SJCRH30 (cell line): ENCODE measurements at regions not wholly inside any gene's neighbourhood (a gene's known extent, or its start where the extent isn't known, plus 50 kb on each side); places are given as distances from the start of the nearest gene placed in this dataset.
A peak's percentile ranks its signal among the peaks of the same experiment; 100 is the strongest.
"Not testable (repeated sequence)": the region's sequence is repeated elsewhere in the genome, so short reads cannot be mapped to it uniquely, and the experiment has no call there.

ENCODE experiments used
- DNase-seq, 2 experiments: peaks; one replicate each; pipeline ENCODE4 v3.0.0-alpha.2; 2015 to 2020
- H3K27ac ChIP-seq: fragments of 250-450 bp; sonication (Bioruptor Pico); 2 replicates; pipeline ENCODE4 v1.5.1; 2020; ENCODE audit warnings: mild to moderate bottlenecking, moderate library complexity
- H3K27me3 ChIP-seq: fragments of 250-450 bp; sonication (Bioruptor Pico); 2 replicates; pipeline ENCODE4 v1.5.1; 2020; ENCODE audit warnings: mild to moderate bottlenecking, moderate library complexity
- H3K36me3 ChIP-seq: fragments of 250-450 bp; sonication (Bioruptor Pico); 2 replicates; pipeline ENCODE4 v1.5.1; 2020; ENCODE audit warnings: mild to moderate bottlenecking, moderate library complexity
- H3K4me1 ChIP-seq: fragments of 250-450 bp; sonication (Bioruptor Pico); 2 replicates; pipeline ENCODE4 v1.5.1; 2020; ENCODE audit warnings: mild to moderate bottlenecking, moderate library complexity
- H3K4me3 ChIP-seq: fragments of 250-450 bp; sonication (Bioruptor Pico); 2 replicates; pipeline ENCODE4 v1.5.1; 2020; ENCODE audit warnings: mild to moderate bottlenecking, moderate library complexity
- H3K9me3 ChIP-seq: fragments of 250-450 bp; sonication (Bioruptor Pico); replicated peaks from 2 replicates; pipeline ENCODE4 v1.5.1; 2020; ENCODE audit warnings: mild to moderate bottlenecking, moderate library complexity

GRCh38 chr2:117330641-117331040, 483.9 kb upstream of the DDX18 start:
- Histone ChIP-seq H3K9me3 (no peaks in the 10 kb centered on the region), H3K36me3 (no peaks in the 10 kb centered on the region), H3K27me3 (peaks cover 10% of the 10 kb centered on the region), H3K27ac (no peak overlapping the region), H3K4me3 (no peak overlapping the region), H3K4me1 (no peaks in the 10 kb centered on the region)
- DNase-seq = no peak

- no peaks in the 10 kb centered on the region for H3K36me3 ChIP-seq
- H3K4me3 ChIP-seq = no peak overlapping the region
- H3K27ac ChIP-seq = no peak overlapping the region
- no peaks in the 10 kb centered on the region for H3K9me3 ChIP-seq
- H3K4me1 ChIP-seq = no peaks in the 10 kb centered on the region
- no peak for DNase-seq
- no peaks in the 10 kb centered on the region for H3K27me3 ChIP-seq
Measured at GRCh38 chr2:117335967-117336366, 478.5 kb upstream of the DDX18 start.

- no peak for DNase-seq
- no peaks in the 10 kb centered on the region for H3K36me3 ChIP-seq
- no peak overlapping the region for H3K27ac ChIP-seq
- H3K4me3 ChIP-seq = no peak overlapping the region
- no peaks in the 10 kb centered on the region for H3K9me3 ChIP-seq
- no peaks in the 10 kb centered on the region for H3K27me3 ChIP-seq
- H3K4me1 ChIP-seq = no peaks in the 10 kb centered on the region
Measured at GRCh38 chr2:117336496-117336895, 478.0 kb upstream of the DDX18 start.

- DNase-seq, H3K9me3 ChIP-seq, H3K4me3 ChIP-seq, H3K27ac ChIP-seq, H3K36me3 ChIP-seq, H3K27me3 ChIP-seq, H3K4me1 ChIP-seq: not testable (repeated sequence)
Measured at GRCh38 chr2:117337981-117338380, 476.5 kb upstream of the DDX18 start.

GRCh38 chr2:117339980-117340379, 474.5 kb upstream of the DDX18 start:
- DNase-seq = no peak
- H3K27me3 ChIP-seq = no peaks in the 10 kb centered on the region
- no peaks in the 10 kb centered on the region for H3K9me3 ChIP-seq
- no peaks in the 10 kb centered on the region for H3K4me1 ChIP-seq
- H3K36me3 ChIP-seq = no peaks in the 10 kb centered on the region
- H3K4me3 ChIP-seq = no peak overlapping the region
- no peak overlapping the region for H3K27ac ChIP-seq

- no peaks in the 10 kb centered on the region for H3K27me3 ChIP-seq
- no peaks in the 10 kb centered on the region for H3K4me1 ChIP-seq
- DNase-seq = no peak
- no peak overlapping the region for H3K27ac ChIP-seq
- H3K4me3 ChIP-seq = no peak overlapping the region
- no peaks in the 10 kb centered on the region for H3K36me3 ChIP-seq
- no peaks in the 10 kb centered on the region for H3K9me3 ChIP-seq
Measured at GRCh38 chr2:117341690-117342089, 472.8 kb upstream of the DDX18 start.

- H3K4me1 ChIP-seq = no peaks in the 10 kb centered on the region
- no peak overlapping the region for H3K27ac ChIP-seq
Measured at GRCh38 chr2:117342415-117342814, 472.1 kb upstream of the DDX18 start.

GRCh38 chr2:117349687-117350086, 464.8 kb upstream of the DDX18 start:
- Histone ChIP-seq H3K27ac (no peak overlapping the region), H3K4me3 (no peak overlapping the region), H3K36me3 (no peaks in the 10 kb centered on the region), H3K9me3 (no peaks in the 10 kb centered on the region), H3K4me1 (no peaks in the 10 kb centered on the region), H3K27me3 (no peaks in the 10 kb centered on the region)
- DNase-seq = no peak

More at GRCh38 chr2:117342415-117342814, 472.1 kb upstream of the DDX18 start:
- Histone ChIP-seq H3K27me3 (no peaks in the 10 kb centered on the region), H3K4me3 (no peak overlapping the region), H3K36me3 (no peaks in the 10 kb centered on the region), H3K9me3 (no peaks in the 10 kb centered on the region)
- no peak for DNase-seq

- H3K36me3 ChIP-seq = no peaks in the 10 kb centered on the region
- no peak overlapping the region for H3K4me3 ChIP-seq
- H3K27me3 ChIP-seq = no peaks in the 10 kb centered on the region
- H3K9me3 ChIP-seq = no peaks in the 10 kb centered on the region
- no peak for DNase-seq
- H3K4me1 ChIP-seq = no peaks in the 10 kb centered on the region
- no peak overlapping the region for H3K27ac ChIP-seq
Measured at GRCh38 chr2:117351396-117351795, 463.1 kb upstream of the DDX18 start.

- H3K4me3 ChIP-seq = no peak overlapping the region
- no peaks in the 10 kb centered on the region for H3K9me3 ChIP-seq
- peak; percentile 56 to 64 for DNase-seq
- H3K27me3 ChIP-seq = no peaks in the 10 kb centered on the region
- H3K27ac ChIP-seq = no peak overlapping the region
- no peaks in the 10 kb centered on the region for H3K36me3 ChIP-seq
- no peaks in the 10 kb centered on the region for H3K4me1 ChIP-seq
Measured at GRCh38 chr2:117359266-117359914, 455.1 kb upstream of the DDX18 start.

- H3K9me3 ChIP-seq = no peaks in the 10 kb centered on the region
- H3K36me3 ChIP-seq = no peaks in the 10 kb centered on the region
- H3K27ac ChIP-seq = no peak overlapping the region
Measured at GRCh38 chr2:117360586-117360985, 453.9 kb upstream of the DDX18 start.

GRCh38 chr2:117378653-117379052, 435.8 kb upstream of the DDX18 start:
- H3K27me3 ChIP-seq = no peaks in the 10 kb centered on the region
- DNase-seq = no peak

More at GRCh38 chr2:117360586-117360985, 453.9 kb upstream of the DDX18 start:
- Histone ChIP-seq H3K4me1 (no peaks in the 10 kb centered on the region), H3K27me3 (no peaks in the 10 kb centered on the region), H3K4me3 (no peak overlapping the region)
- DNase-seq = no peak

GRCh38 chr2:117379928-117380327, 434.6 kb upstream of the DDX18 start:
- Histone ChIP-seq H3K27ac (no peak overlapping the region), H3K36me3 (no peaks in the 10 kb centered on the region), H3K9me3 (no peaks in the 10 kb centered on the region), H3K4me3 (no peak overlapping the region), H3K4me1 (no peaks in the 10 kb centered on the region), H3K27me3 (no peaks in the 10 kb centered on the region)
- no peak for DNase-seq

More at GRCh38 chr2:117378653-117379052, 435.8 kb upstream of the DDX18 start:
- no peak overlapping the region for H3K27ac ChIP-seq
- H3K4me3 ChIP-seq = no peak overlapping the region
- H3K36me3 ChIP-seq = no peaks in the 10 kb centered on the region
- H3K9me3 ChIP-seq = no peaks in the 10 kb centered on the region
- no peaks in the 10 kb centered on the region for H3K4me1 ChIP-seq

GRCh38 chr2:117383997-117384396, 430.5 kb upstream of the DDX18 start:
- H3K36me3 ChIP-seq, DNase-seq: not testable (repeated sequence)

GRCh38 chr2:117396161-117396560, 418.3 kb upstream of the DDX18 start:
- H3K4me1 ChIP-seq = no peaks in the 10 kb centered on the region
- H3K4me3 ChIP-seq = no peak overlapping the region
- H3K27me3 ChIP-seq = no peaks in the 10 kb centered on the region
- no peak for DNase-seq
- no peak overlapping the region for H3K27ac ChIP-seq
- H3K9me3 ChIP-seq = no peaks in the 10 kb centered on the region
- no peaks in the 10 kb centered on the region for H3K36me3 ChIP-seq

More at GRCh38 chr2:117383997-117384396, 430.5 kb upstream of the DDX18 start:
- not testable (repeated sequence) for H3K27me3 ChIP-seq, H3K27ac ChIP-seq, H3K4me3 ChIP-seq, H3K4me1 ChIP-seq, H3K9me3 ChIP-seq

GRCh38 chr2:117401582-117401981, 412.9 kb upstream of the DDX18 start:
- H3K36me3 ChIP-seq = no peaks in the 10 kb centered on the region
- H3K27ac ChIP-seq = no peak overlapping the region
- H3K4me3 ChIP-seq = no peak overlapping the region
- H3K27me3 ChIP-seq = no peaks in the 10 kb centered on the region
- H3K4me1 ChIP-seq = no peaks in the 10 kb centered on the region
- no peak for DNase-seq
- no peaks in the 10 kb centered on the region for H3K9me3 ChIP-seq
